SK-N-SH treated with all-trans-retinoic acid at 6 μM for 48 hours (cell line): ENCODE measurements at regions not wholly inside any gene's neighbourhood (a gene's known extent, or its start where the extent isn't known, plus 50 kb on each side); places are given as distances from the start of the nearest gene placed in this dataset.

Experiments
- ATAC-seq: fragments of 200-7000 bp; cut with Tn5 transposase; 3 replicates; pipeline ENCODE4 v1.9.1; 2020; ENCODE audit warnings: mild to moderate bottlenecking, moderate library complexity
- ARNTL ChIP-seq: fragments of 450-650 bp; formaldehyde crosslinking; IDR thresholded peaks from 2 replicates; pipeline ENCODE4 v1.5.0; 2020; ENCODE audit warnings: low read depth, mild to moderate bottlenecking, moderate library complexity, borderline replicate concordance
- BACH2 ChIP-seq: fragments of 250-450 bp; sonication (Bioruptor Pico); IDR thresholded peaks from 2 replicates; pipeline ENCODE4 v1.9.0; 2021; ENCODE audit warnings: mild to moderate bottlenecking, borderline replicate concordance
- CSDC2 ChIP-seq: fragments of 250-450 bp; sonication (Bioruptor Pico); IDR thresholded peaks from 2 replicates; pipeline ENCODE4 v1.5.0; 2020; ENCODE audit warnings: mild to moderate bottlenecking, moderate library complexity
- ESRRG ChIP-seq: fragments of 250-450 bp; sonication (Bioruptor Pico); IDR thresholded peaks from 2 replicates; pipeline ENCODE4 v1.6.1; 2021; ENCODE audit warnings: mild to moderate bottlenecking
- GLIS3 ChIP-seq: fragments of 250-450 bp; sonication (Bioruptor Pico); IDR thresholded peaks from 2 replicates; pipeline ENCODE4 v1.5.0; 2020; ENCODE audit warnings: mild to moderate bottlenecking, moderate library complexity
- ISL1 ChIP-seq: fragments of 250-450 bp; sonication (Bioruptor Pico); IDR thresholded peaks from 2 replicates; pipeline ENCODE4 v2.1.2; 2022; ENCODE audit warnings: mild to moderate bottlenecking, moderate library complexity
- OSR1 ChIP-seq: fragments of 250-450 bp; sonication (Bioruptor Pico); IDR thresholded peaks from 2 replicates; pipeline ENCODE4 v1.8.0; 2022; ENCODE audit warnings: moderate library complexity, mild to moderate bottlenecking, inconsistent platforms
- PPARA ChIP-seq: fragments of 250-450 bp; sonication (Bioruptor Pico); IDR thresholded peaks from 2 replicates; pipeline ENCODE4 v1.5.0; 2020; ENCODE audit warnings: mild to moderate bottlenecking, borderline replicate concordance
- RARB ChIP-seq: fragments of 250-450 bp; sonication (Bioruptor Pico); IDR thresholded peaks from 2 replicates; pipeline ENCODE4 v1.8.0; 2021; ENCODE audit warnings: mild to moderate bottlenecking, moderate library complexity
- SNAI2 ChIP-seq: fragments of 250-450 bp; sonication (Bioruptor Pico); IDR thresholded peaks from 2 replicates; pipeline ENCODE4 v1.5.0; 2020; ENCODE audit warnings: mild to moderate bottlenecking, moderate library complexity
- TCF4 ChIP-seq: fragments of 250-450 bp; sonication (Bioruptor Pico); IDR thresholded peaks from 2 replicates; pipeline ENCODE4 v1.8.0; 2021; ENCODE audit warnings: mild to moderate bottlenecking, moderate library complexity, borderline replicate concordance
- TOX ChIP-seq: fragments of 250-450 bp; sonication (Bioruptor Pico); IDR thresholded peaks from 2 replicates; pipeline ENCODE4 v1.8.0; 2021; ENCODE audit warnings: mild to moderate bottlenecking, moderate library complexity, borderline replicate concordance
- ZFP3 ChIP-seq: fragments of 250-450 bp; sonication (Bioruptor Pico); IDR thresholded peaks from 2 replicates; pipeline ENCODE4 v1.5.0; 2020; ENCODE audit warnings: mild to moderate bottlenecking, moderate library complexity
- ZFP30 ChIP-seq: fragments of 450-650 bp; formaldehyde crosslinking; IDR thresholded peaks from 2 replicates; pipeline ENCODE4 v1.5.0; 2022; ENCODE audit warnings: mild to moderate bottlenecking, moderate library complexity
- ZNF565 ChIP-seq: fragments of 450-650 bp; formaldehyde crosslinking; conservative IDR thresholded peaks from 2 replicates; pipeline ENCODE4 v1.5.0; 2020; ENCODE audit warnings: low read depth, mild to moderate bottlenecking, moderate library complexity
- ZNF70 ChIP-seq: fragments of 450-650 bp; formaldehyde crosslinking; IDR thresholded peaks from 2 replicates; pipeline ENCODE4 v1.5.0; 2020; ENCODE audit warnings: mild to moderate bottlenecking, moderate library complexity
- ZNF8 ChIP-seq: fragments of 450-650 bp; formaldehyde crosslinking; IDR thresholded peaks from 2 replicates; pipeline ENCODE4 v1.5.0; 2020; ENCODE audit warnings: mild to moderate bottlenecking, moderate library complexity
- TF ChIP-seq, protein P1 (sequence below): fragments of 250-450 bp; sonication (Bioruptor Pico); IDR thresholded peaks from 2 replicates; pipeline ENCODE4 v1.8.0; 2020; ENCODE audit warnings: mild to moderate bottlenecking, moderate library complexity, borderline replicate concordance
- TF ChIP-seq, protein P2 (sequence below): fragments of 250-450 bp; sonication (Bioruptor Pico); IDR thresholded peaks from 2 replicates; pipeline ENCODE4 v1.5.1; 2021; ENCODE audit warnings: mild to moderate bottlenecking, moderate library complexity
- TF ChIP-seq, protein P3 (sequence below): fragments of 250-450 bp; sonication (Bioruptor Pico); IDR thresholded peaks from 2 replicates; pipeline ENCODE4 v1.8.0; 2021; ENCODE audit warnings: low read depth, mild to moderate bottlenecking, moderate library complexity, borderline replicate concordance
- TF ChIP-seq, protein P4 (sequence below): fragments of 250-450 bp; sonication (Bioruptor Pico); IDR thresholded peaks from 2 replicates; pipeline ENCODE4 v1.5.1; 2020; ENCODE audit warnings: low read depth, mild to moderate bottlenecking, moderate library complexity

DNA sequence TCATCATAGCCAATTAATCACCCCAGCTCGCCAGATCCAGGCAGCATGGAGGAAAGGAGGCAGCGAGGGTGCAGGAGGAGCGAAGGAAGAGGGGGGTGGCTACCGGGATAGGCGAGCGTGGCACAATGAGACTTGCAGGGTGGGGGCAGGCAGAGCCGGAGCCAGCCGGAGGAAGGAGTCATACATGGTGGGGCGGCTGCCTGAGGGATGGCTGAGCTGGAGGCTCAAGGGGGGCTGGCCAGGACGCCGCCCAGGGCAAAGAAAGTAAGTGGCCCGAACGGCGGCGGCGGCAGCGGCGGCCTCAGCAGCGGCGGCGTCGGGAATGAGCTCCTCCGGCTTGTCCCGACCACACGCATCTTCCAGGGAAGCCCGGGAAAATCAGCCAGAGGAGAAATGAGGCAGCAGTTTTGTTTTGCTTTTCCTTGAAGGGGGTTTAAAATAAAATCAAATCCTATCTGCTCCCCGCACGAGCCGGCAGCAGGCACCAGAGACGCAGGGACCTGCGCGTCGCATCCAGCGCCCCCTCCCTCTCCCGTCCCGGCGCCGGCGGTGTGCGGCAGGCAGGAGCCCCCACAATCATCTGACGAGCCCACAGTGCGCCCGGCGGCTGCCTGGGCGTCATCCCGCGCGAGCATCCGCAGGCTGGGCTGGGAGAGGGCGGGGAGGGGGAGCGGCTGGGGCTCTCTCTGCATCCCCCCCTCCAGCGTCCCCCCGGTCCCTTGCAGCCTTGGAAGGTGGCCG, 263.6 kb downstream of the CTTN start:
- TF ChIP-seq, protein P1, sequence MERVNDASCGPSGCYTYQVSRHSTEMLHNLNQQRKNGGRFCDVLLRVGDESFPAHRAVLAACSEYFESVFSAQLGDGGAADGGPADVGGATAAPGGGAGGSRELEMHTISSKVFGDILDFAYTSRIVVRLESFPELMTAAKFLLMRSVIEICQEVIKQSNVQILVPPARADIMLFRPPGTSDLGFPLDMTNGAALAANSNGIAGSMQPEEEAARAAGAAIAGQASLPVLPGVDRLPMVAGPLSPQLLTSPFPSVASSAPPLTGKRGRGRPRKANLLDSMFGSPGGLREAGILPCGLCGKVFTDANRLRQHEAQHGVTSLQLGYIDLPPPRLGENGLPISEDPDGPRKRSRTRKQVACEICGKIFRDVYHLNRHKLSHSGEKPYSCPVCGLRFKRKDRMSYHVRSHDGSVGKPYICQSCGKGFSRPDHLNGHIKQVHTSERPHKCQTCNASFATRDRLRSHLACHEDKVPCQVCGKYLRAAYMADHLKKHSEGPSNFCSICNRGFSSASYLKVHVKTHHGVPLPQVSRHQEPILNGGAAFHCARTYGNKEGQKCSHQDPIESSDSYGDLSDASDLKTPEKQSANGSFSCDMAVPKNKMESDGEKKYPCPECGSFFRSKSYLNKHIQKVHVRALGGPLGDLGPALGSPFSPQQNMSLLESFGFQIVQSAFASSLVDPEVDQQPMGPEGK (CRISPR knock-in tag), result no peak
- TF ChIP-seq ARNTL (CRISPR knock-in tag) (no peak), TCF4 (CRISPR knock-in tag) (no peak), RARB (CRISPR knock-in tag) (no peak), BACH2 (CRISPR knock-in tag) (no peak), ZNF70 (no peak), ZFP30 (no peak)
- TF ChIP-seq, all 23 proteins: peak for 0
- no peak for ATAC-seq

DNA sequence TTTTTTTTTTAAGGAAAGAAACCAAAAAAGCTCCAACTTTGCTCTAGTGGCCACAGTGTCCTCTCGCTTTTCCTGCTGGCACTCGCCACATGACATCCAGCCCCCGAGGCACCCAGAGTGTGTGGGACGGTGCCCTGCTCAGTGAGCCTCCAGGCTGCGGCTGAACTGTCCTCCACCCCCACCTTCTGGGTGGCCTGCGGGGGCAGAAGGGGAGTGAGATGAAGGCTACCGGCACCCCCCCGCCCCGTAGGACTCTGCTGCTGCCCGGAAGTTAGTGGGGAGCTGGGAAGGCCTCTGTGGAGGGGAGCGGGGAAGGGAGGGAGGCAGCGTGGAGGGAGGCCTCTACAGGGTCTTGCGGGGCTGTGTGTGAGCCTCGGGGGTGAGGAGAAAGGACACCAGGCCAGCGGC, 264.4 kb downstream of the CTTN start:
- ATAC-seq, result no peak
- TF ChIP-seq OSR1 (CRISPR knock-in tag) (no peak), ZNF565 (CRISPR knock-in tag) (no peak), ZNF8 (CRISPR knock-in tag) (no peak)
- TF ChIP-seq, protein P2, sequence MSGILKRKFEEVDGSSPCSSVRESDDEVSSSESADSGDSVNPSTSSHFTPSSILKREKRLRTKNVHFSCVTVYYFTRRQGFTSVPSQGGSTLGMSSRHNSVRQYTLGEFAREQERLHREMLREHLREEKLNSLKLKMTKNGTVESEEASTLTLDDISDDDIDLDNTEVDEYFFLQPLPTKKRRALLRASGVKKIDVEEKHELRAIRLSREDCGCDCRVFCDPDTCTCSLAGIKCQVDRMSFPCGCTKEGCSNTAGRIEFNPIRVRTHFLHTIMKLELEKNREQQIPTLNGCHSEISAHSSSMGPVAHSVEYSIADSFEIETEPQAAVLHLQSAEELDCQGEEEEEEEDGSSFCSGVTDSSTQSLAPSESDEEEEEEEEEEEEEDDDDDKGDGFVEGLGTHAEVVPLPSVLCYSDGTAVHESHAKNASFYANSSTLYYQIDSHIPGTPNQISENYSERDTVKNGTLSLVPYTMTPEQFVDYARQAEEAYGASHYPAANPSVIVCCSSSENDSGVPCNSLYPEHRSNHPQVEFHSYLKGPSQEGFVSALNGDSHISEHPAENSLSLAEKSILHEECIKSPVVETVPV (CRISPR knock-in tag), result no peak
- TF ChIP-seq, protein P3, sequence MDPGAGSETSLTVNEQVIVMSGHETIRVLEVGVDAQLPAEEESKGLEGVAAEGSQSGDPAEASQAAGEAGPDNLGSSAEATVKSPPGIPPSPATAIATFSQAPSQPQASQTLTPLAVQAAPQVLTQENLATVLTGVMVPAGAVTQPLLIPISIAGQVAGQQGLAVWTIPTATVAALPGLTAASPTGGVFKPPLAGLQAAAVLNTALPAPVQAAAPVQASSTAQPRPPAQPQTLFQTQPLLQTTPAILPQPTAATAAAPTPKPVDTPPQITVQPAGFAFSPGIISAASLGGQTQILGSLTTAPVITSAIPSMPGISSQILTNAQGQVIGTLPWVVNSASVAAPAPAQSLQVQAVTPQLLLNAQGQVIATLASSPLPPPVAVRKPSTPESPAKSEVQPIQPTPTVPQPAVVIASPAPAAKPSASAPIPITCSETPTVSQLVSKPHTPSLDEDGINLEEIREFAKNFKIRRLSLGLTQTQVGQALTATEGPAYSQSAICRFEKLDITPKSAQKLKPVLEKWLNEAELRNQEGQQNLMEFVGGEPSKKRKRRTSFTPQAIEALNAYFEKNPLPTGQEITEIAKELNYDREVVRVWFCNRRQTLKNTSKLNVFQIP (CRISPR knock-in tag), result no peak
- TF ChIP-seq, all 23 proteins: peak for 0

DNA sequence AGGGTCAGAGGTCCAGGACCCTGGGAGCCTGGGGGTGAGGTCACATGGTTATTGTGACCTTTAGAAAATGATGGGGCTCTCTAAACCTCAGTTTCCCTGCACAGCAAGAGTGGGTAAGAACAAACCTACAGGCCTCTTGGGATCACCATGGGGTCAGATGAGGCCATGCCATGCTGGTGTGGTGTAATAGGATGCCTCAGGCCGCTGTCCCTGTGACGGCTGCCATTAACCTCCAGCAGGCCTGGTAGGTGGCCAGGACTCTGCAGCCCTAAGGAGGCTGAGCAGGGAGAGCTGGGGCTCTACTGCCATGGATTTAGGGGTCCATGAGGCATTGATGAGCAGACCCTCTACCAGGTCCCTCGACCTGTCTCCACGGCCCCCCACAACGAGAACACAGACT, 265.5 kb downstream of the CTTN start:
- TF ChIP-seq ISL1 (CRISPR knock-in tag) (no peak), ZNF565 (CRISPR knock-in tag) (no peak), ZNF70 (no peak), OSR1 (CRISPR knock-in tag) (no peak), SNAI2 (CRISPR knock-in tag) (no peak), RARB (CRISPR knock-in tag) (no peak), ZNF8 (CRISPR knock-in tag) (no peak), PPARA (CRISPR knock-in tag) (no peak), ZFP30 (no peak), TOX (CRISPR knock-in tag) (no peak)
- TF ChIP-seq, protein P4, sequence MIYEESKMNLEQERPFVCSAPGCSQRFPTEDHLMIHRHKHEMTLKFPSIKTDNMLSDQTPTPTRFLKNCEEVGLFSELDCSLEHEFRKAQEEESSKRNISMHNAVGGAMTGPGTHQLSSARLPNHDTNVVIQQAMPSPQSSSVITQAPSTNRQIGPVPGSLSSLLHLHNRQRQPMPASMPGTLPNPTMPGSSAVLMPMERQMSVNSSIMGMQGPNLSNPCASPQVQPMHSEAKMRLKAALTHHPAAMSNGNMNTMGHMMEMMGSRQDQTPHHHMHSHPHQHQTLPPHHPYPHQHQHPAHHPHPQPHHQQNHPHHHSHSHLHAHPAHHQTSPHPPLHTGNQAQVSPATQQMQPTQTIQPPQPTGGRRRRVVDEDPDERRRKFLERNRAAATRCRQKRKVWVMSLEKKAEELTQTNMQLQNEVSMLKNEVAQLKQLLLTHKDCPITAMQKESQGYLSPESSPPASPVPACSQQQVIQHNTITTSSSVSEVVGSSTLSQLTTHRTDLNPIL (CRISPR knock-in tag), result no peak

DNA sequence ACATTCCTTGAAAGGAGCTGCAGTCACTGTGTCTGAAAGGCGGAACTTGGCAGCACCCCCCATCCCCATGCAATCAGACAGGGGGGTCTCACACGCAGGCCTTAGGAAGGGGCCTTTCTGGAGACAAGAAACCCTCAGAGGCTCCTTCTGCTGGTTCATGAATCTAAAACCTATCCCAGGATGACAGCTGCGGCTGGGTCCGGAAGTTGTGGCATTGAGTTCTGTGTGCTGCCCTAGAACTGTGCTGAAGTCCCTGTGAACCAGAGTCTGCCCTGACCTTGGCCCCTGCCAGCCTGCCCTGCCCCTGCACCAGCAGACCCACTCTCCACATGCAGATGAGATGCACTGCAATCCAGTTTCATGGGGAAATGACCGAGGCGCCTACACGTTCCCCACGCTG, 268.0 kb downstream of the CTTN start:
- ATAC-seq, result no peak
- TF ChIP-seq, protein P3 (CRISPR knock-in tag), result no peak
- TF ChIP-seq SNAI2 (CRISPR knock-in tag), result no peak
- no peak for TF ChIP-seq PPARA (CRISPR knock-in tag)
- TF ChIP-seq ZNF70, result no peak
- TF ChIP-seq, all 23 proteins: peak for 0

More for the DNA sequence above, 265.5 kb downstream of the CTTN start:
- no peak for ATAC-seq

DNA sequence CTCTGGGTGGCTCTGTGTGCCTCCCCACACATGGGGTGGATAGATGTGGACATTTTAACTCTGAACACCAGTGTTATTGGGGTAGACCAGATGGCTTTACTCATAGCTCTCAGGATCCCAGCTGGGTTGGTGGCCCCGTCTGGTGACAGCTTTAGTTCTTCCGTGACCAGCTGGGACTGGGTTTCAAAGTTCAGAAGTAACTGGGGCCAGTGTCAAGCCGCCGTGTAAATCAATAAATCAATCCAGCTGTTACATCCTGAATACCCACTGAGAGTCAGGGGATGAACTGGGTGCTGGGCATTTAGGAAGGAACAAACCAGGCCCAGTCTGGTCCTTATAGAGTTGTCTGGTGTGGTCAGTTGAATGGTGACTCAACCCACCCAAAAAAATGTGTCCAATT, 269.4 kb downstream of the CTTN start:
- ATAC-seq, result no peak
- TF ChIP-seq ZFP3 (CRISPR knock-in tag), result no peak
- TF ChIP-seq, protein P2 (CRISPR knock-in tag), result no peak
- no peak for TF ChIP-seq CSDC2 (CRISPR knock-in tag)
- no peak for TF ChIP-seq TOX (CRISPR knock-in tag)
- TF ChIP-seq GLIS3, result no peak
- TF ChIP-seq ZNF565 (CRISPR knock-in tag), result no peak
- TF ChIP-seq ESRRG (CRISPR knock-in tag), result no peak
- TF ChIP-seq BACH2 (CRISPR knock-in tag), result no peak
- no peak for TF ChIP-seq RARB (CRISPR knock-in tag)
- no peak for TF ChIP-seq TCF4 (CRISPR knock-in tag)
- TF ChIP-seq, protein P1 (CRISPR knock-in tag), result no peak
